ENCODE measurements at regions not wholly inside any gene's neighbourhood (a gene's known extent, or its start where the extent isn't known, plus 50 kb on each side); places are given as distances from the start of the nearest gene placed in this dataset.
A peak's percentile ranks its signal among the peaks of the same experiment; 100 is the strongest.
"Not testable (repeated sequence)": the region's sequence is repeated elsewhere in the genome, so short reads cannot be mapped to it uniquely, and the experiment has no call there.

GRCh38 chrX:38473701-38474100, 87.6 kb upstream of the TSPAN7 start:
- no peak for DNase-seq

- DNase-seq: no peak
These were observed 86.8 kb upstream of the TSPAN7 start for GRCh38 chrX:38474543-38474942.

- no peak for DNase-seq
These were observed 79.2 kb upstream of the TSPAN7 start for GRCh38 chrX:38482183-38482582.

- peak; percentile 63 for DNase-seq
These were observed 76.5 kb upstream of the TSPAN7 start for GRCh38 chrX:38484607-38485498.

- no peak for DNase-seq
These were observed 72.0 kb upstream of the TSPAN7 start for GRCh38 chrX:38489341-38489740.

DNA sequence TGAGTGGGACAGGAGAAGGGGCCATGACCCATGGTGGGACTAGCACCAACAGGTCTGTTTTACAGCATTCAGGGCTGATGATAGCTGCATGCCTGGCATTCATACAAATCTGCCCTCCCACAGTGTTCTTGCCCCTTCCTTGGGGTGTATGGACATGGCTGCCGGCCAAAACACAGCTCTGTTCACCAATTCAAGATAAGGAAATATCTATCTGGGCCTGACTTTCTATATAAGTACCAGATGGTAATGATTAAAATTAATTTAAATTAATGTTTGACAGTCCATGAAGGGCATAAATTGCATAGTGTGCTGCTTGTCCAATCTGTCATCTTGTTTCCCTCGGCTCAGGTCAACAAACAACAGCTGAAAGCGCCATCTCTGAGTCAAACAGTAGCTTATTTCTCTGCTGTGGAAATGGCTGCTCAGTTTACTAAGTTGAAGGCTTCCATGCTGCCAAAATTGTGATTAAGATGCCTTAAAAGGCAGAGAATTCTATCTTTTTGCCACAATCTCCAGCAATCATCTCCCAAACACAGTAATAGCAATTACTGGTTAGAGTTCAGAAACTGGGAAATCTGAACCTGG, 67.0 kb upstream of the TSPAN7 start:
- no peak for DNase-seq

DNA sequence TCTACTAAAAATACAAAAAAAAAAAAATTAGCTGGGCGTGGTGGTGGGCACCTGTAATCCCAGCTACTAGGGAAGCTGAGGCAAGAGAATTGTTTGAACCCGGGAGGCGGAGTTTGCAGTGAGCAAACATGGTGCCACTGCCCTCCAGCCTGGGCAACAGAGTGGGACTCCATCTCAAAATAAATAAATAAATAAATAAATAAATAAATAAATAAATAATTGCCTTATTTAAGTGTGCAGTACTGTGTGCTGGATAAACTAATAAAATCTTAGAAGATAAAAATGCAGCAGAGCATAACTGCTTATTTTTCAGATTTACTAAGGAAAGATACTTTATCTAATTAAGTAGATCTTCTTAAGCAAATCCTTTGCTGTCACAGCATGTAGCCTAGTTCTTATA, 61.7 kb upstream of the TSPAN7 start:
- DNase-seq: not testable (repeated sequence)

- no peak for DNase-seq
These were observed 61.2 kb upstream of the TSPAN7 start for GRCh38 chrX:38500141-38500540.

- no peak for DNase-seq
These were observed 60.5 kb upstream of the TSPAN7 start for GRCh38 chrX:38500866-38501265.

DNA sequence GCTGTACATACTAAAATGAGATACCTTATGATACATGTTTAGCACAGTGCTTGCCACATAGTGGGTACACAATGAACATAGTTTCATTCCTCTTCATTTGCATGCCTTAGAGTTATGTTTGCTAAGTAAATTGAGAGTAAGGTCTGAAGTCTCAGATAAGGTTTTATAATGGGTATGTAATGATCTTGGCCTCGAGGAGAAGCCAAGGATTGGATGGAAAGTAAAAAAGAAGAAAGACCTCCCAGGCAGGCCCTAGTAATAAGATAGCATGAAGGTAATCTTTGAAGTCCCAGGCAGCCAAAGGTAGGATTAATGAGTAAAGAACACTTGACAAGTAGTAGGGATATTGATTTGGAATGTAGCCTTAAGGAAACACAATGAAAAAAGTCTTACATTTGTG, 55.8 kb upstream of the TSPAN7 start:
- no peak for DNase-seq

Measured in NCI-H510A treated with DMSO at 0.1 percent for 48 hours (cell line).